HL-60 (cell line): ENCODE measurements at regions not wholly inside any gene's neighbourhood (a gene's known extent, or its start where the extent isn't known, plus 50 kb on each side); places are given as distances from the start of the nearest gene placed in this dataset.

Experiments
- DNase-seq, 2 experiments: peaks; one replicate each; pipeline ENCODE4 v3.0.0-alpha.2; 2010 to 2020; ENCODE audit warnings: low read depth in 1 of 2, low spot score in 1 of 2
- H3K27ac ChIP-seq: fragments of 250-450 bp; sonication (Bioruptor Pico); replicated peaks from 2 replicates; pipeline ENCODE4 v1.5.1; 2020; ENCODE audit warnings: mild to moderate bottlenecking, moderate library complexity
- H3K27me3 ChIP-seq: fragments of 250-450 bp; sonication (Bioruptor Pico); 2 replicates; pipeline ENCODE4 v1.5.1; 2021; ENCODE audit warnings: mild to moderate bottlenecking, moderate library complexity; ENCODE audit not compliant: insufficient read depth, poor library complexity, severe bottlenecking
- H3K4me3 ChIP-seq: replicated peaks from 2 replicates; pipeline ENCODE4 v1.5.1; 2011; ENCODE audit warnings: mild to moderate bottlenecking, control low read depth, low read length; ENCODE audit not compliant: insufficient read depth
- CTCF ChIP-seq: IDR thresholded peaks from one replicate; pipeline ENCODE4 v1.5.1; 2011; ENCODE audit warnings: low read length, control low read depth, inconsistent platforms; ENCODE audit not compliant: insufficient read depth
- GABPA ChIP-seq: IDR thresholded peaks from 2 replicates; pipeline ENCODE4 v1.6.1; 2012; ENCODE audit warnings: low read depth
- POLR2AphosphoS5 ChIP-seq: IDR thresholded peaks from 2 replicates; pipeline ENCODE4 v1.6.1; 2012; ENCODE audit warnings: low read depth
- REST ChIP-seq: IDR thresholded peaks from 2 replicates; pipeline ENCODE4 v1.6.1; 2012; ENCODE audit warnings: low read depth; ENCODE audit not compliant: insufficient replicate concordance
- SPI1 ChIP-seq: IDR thresholded peaks from 2 replicates; pipeline ENCODE4 v1.6.1; 2012; ENCODE audit warnings: low read depth, mild to moderate bottlenecking, borderline replicate concordance

- DNase-seq = no peak
- no peak overlapping the region for H3K27ac ChIP-seq
- TF ChIP-seq REST (no peak), SPI1 (peak; percentile 41; the same call in 1 of the 2 replicates), GABPA (no peak), CTCF (no peak), POLR2AphosphoS5 (no peak)
- no peak overlapping the region for H3K4me3 ChIP-seq
- no peaks in the 10 kb centered on the region for H3K27me3 ChIP-seq
Measured at GRCh38 chr4:130080872-130081451, 985.0 kb downstream of the C4orf33 start.

GRCh38 chr4:130090427-130090826 lies 994.5 kb downstream of the C4orf33 start:
- no peaks in the 10 kb centered on the region for H3K27me3 ChIP-seq
- TF ChIP-seq SPI1 (no peak), REST (no peak), POLR2AphosphoS5 (no peak), CTCF (no peak), GABPA (no peak)
- H3K4me3 ChIP-seq = no peak overlapping the region
- DNase-seq = no peak
- no peak overlapping the region for H3K27ac ChIP-seq

GRCh38 chr4:130092187-130093015 lies 996.4 kb downstream of the C4orf33 start:
- no peak for TF ChIP-seq SPI1
- no peak for TF ChIP-seq REST
- TF ChIP-seq POLR2AphosphoS5 = no peak
- no peak for TF ChIP-seq CTCF
- TF ChIP-seq GABPA = no peak
- no peak for DNase-seq
- Histone ChIP-seq H3K27me3 (no peaks in the 10 kb centered on the region), H3K4me3 (no peak overlapping the region), H3K27ac (no peak overlapping the region)
